ENCODE measurements at regions not wholly inside any gene's neighbourhood (a gene's known extent, or its start where the extent isn't known, plus 50 kb on each side); places are given as distances from the start of the nearest gene placed in this dataset.

- Histone ChIP-seq H3K9me3 (no peaks in the 10 kb centered on the region), H3K27me3 (no peaks in the 10 kb centered on the region), H3K27ac (no peak overlapping the region), H3K36me3 (ENCODE audit: low read depth, missing control alignments) (no peaks in the 10 kb centered on the region), H3K4me1 (no peaks in the 10 kb centered on the region), H3K4me3 (no peak overlapping the region)
- no peak for DNase-seq
- TF ChIP-seq POLR2A (IDR thresholded peaks at IDR 0.05) = no peak
- TF ChIP-seq, protein P1, sequence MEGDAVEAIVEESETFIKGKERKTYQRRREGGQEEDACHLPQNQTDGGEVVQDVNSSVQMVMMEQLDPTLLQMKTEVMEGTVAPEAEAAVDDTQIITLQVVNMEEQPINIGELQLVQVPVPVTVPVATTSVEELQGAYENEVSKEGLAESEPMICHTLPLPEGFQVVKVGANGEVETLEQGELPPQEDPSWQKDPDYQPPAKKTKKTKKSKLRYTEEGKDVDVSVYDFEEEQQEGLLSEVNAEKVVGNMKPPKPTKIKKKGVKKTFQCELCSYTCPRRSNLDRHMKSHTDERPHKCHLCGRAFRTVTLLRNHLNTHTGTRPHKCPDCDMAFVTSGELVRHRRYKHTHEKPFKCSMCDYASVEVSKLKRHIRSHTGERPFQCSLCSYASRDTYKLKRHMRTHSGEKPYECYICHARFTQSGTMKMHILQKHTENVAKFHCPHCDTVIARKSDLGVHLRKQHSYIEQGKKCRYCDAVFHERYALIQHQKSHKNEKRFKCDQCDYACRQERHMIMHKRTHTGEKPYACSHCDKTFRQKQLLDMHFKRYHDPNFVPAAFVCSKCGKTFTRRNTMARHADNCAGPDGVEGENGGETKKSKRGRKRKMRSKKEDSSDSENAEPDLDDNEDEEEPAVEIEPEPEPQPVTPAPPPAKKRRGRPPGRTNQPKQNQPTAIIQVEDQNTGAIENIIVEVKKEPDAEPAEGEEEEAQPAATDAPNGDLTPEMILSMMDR (IDR thresholded peaks at IDR 0.05) = no peak
- WGBS, 2 donors = 53 to 65% methylated on average over 2 of the region's 2 CpGs
- intact Hi-C loops (cut with DNase I; ENCODE audit: low total_unique reads) = no loop called here
These were observed 59.4 kb downstream of the FOXL1 start for GRCh38 chr16:86637744-86638143.

- H3K27ac ChIP-seq = no peak overlapping the region
- H3K9me3 ChIP-seq = no peaks in the 10 kb centered on the region
- whole genome bisulfite sequencing, 2 donors = 81 to 92% methylated on average over 10 of the region's 10 CpGs
- no peaks in the 10 kb centered on the region for H3K36me3 ChIP-seq (ENCODE audit: low read depth, missing control alignments)
- TF ChIP-seq, protein P1 (IDR thresholded peaks at IDR 0.05) = no peak
- TF ChIP-seq POLR2A (IDR thresholded peaks at IDR 0.05) = no peak
- H3K4me3 ChIP-seq = no peak overlapping the region
- no peaks in the 10 kb centered on the region for H3K27me3 ChIP-seq
- DNase-seq = no peak
- intact Hi-C loops (cut with DNase I; ENCODE audit: low total_unique reads) = no loop called here
- H3K4me1 ChIP-seq = no peaks in the 10 kb centered on the region
These were observed 60.3 kb downstream of the FOXL1 start for GRCh38 chr16:86638642-86639041.

DNA sequence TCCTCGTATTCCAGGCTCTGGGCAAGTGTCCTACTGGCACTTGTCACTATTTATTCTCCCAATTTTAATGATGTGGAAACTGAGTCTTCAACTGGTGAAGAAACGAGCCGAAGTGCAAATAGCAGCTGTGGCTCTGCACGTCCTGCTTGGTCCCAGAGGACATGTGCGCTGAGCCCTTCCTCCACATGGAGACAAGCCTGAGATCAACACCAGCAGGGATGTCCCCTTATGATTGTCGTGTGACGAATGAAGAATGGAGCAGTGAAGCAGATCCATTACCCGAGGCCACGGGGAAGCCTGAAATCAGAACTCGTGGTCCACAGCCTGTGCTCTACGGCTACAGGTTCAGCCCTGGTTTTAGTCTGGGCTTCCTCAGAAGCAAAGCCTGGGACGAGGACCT, 61.0 kb downstream of the FOXL1 start:
- H3K27me3 ChIP-seq = no peaks in the 10 kb centered on the region
- WGBS, 2 donors = 88 to 95% methylated on average over 12 of the region's 12 CpGs

DNA sequence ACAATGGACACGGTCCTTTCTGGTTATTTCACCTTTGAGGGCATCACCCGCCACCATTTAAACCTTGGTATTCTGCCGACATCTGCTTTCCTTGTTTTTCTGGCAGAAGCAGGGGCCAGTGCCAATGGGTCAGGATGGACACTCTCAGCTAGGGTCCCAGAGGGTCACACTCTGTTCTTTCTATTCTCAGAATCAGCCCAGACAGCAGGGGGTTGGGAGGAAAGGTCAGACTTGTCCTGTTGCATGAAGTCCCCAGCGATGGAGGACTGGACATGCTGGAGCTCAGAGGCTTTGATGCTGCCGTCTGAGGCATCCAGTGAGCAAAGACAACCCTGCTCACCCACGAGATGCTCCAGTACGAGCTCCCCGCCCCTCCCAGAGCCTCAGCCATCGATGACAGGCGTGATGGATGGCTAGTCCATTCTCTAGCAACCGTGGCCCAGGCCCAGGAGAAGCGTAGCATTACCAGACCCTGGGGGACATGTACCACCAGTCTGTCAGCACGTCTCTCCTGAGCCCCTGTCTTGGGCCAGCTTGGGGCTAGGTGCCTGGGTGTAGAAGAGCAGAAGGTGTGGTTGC, 62.0 kb downstream of the FOXL1 start:
- Histone ChIP-seq H3K4me1 (no peaks in the 10 kb centered on the region), H3K27ac (no peak overlapping the region), H3K4me3 (no peak overlapping the region), H3K9me3 (no peaks in the 10 kb centered on the region), H3K36me3 (ENCODE audit: low read depth, missing control alignments) (no peaks in the 10 kb centered on the region), H3K27me3 (no peaks in the 10 kb centered on the region)
- TF ChIP-seq, protein P1 (IDR thresholded peaks at IDR 0.05) = no peak
- no peak for TF ChIP-seq POLR2A (IDR thresholded peaks at IDR 0.05)
- intact Hi-C loops (cut with DNase I; ENCODE audit: low total_unique reads) = no loop called here
- no peak for DNase-seq
- 73 to 83% methylated on average over 3 to 13 of the region's 13 CpGs for WGBS, 2 donors

More for the DNA sequence above, 61.0 kb downstream of the FOXL1 start:
- intact Hi-C loops (cut with DNase I; ENCODE audit: low total_unique reads) = no loop called here
- Histone ChIP-seq H3K4me3 (no peak overlapping the region), H3K4me1 (no peaks in the 10 kb centered on the region), H3K36me3 (ENCODE audit: low read depth, missing control alignments) (no peaks in the 10 kb centered on the region), H3K27ac (no peak overlapping the region), H3K9me3 (no peaks in the 10 kb centered on the region)
- DNase-seq = no peak
- TF ChIP-seq, protein P1 (IDR thresholded peaks at IDR 0.05) = no peak
- no peak for TF ChIP-seq POLR2A (IDR thresholded peaks at IDR 0.05)

GRCh38 chr16:86642087-86642486, 63.7 kb downstream of the FOXL1 start:
- Histone ChIP-seq H3K4me3 (peak overlapping the region in 1 of 2 donors; percentile 7), H3K9me3 (no peaks in the 10 kb centered on the region), H3K4me1 (no peaks in the 10 kb centered on the region), H3K27me3 (no peaks in the 10 kb centered on the region), H3K27ac (no peak overlapping the region), H3K36me3 (ENCODE audit: low read depth, missing control alignments) (no peaks in the 10 kb centered on the region)
- TF ChIP-seq POLR2A (IDR thresholded peaks at IDR 0.05) = no peak
- TF ChIP-seq, protein P1 (IDR thresholded peaks at IDR 0.05) = no peak
- intact Hi-C loops (cut with DNase I; ENCODE audit: low total_unique reads) = no loop called here
- DNase-seq = no peak
- 69 to 73% methylated on average over 1 of the region's 1 CpG for WGBS, 2 donors
